CD1c-positive myeloid dendritic cell (primary cell): ENCODE measurements at regions not wholly inside any gene's neighbourhood (a gene's known extent, or its start where the extent isn't known, plus 50 kb on each side); places are given as distances from the start of the nearest gene placed in this dataset.
"Not testable (repeated sequence)": the region's sequence is repeated elsewhere in the genome, so short reads cannot be mapped to it uniquely, and the experiment has no call there.

Experiments
- DNase-seq: peaks from one replicate; pipeline ENCODE4 v3.0.0-alpha.2; 2016; ENCODE audit errors: extremely low spot score

DNA sequence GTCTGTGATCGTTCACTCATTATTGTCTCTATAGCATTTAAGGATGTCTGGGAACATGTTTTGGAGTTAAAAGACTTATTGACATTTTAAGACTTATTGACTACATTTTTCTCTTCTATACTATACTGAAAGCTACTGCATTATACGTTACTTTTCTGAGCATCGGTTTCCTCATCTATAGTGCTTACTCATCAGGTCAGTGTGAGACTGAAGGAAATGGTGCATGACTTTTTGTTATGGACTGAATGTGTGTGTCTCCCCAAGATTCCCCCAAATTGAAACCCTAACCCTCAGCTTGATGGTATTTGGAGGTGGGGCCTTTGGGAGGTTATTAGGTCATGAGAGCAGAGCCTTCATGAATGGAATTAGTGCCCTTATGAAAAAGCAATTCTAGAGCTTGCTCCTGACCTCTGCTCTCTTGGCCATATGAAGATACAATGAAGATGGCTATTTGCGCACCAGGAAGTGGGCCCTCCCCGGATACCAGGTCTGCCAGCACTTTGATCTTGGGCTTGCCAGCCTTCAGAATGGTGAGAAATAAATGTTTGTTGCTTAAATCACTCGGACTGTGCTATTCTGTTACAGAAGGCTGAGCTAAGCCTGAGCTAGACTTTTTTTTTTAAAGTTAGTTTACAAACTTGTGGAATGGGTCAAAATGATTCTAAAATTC, 243.7 kb upstream of the RREB1 start:
- no peak for DNase-seq

DNA sequence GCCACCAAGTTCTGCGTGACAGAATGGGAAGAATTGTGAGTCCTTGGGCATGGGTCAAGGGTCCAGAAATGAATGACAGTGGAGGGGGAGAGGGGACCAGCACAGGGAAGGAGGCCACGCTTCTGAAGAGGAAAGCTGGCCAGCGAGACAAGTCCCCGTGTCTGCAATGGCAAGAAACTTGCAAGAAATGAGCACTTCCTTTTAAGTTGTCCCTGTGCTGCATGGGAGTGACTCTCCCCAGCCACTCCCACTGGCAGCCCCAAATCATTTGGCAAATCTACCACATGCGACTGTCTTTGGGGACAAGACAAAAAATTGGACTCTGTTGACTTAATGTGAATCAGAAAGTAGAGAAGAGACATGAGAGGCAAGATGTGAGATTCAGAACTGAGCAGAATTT, 242.2 kb upstream of the RREB1 start:
- peak; percentile 49 for DNase-seq

DNA sequence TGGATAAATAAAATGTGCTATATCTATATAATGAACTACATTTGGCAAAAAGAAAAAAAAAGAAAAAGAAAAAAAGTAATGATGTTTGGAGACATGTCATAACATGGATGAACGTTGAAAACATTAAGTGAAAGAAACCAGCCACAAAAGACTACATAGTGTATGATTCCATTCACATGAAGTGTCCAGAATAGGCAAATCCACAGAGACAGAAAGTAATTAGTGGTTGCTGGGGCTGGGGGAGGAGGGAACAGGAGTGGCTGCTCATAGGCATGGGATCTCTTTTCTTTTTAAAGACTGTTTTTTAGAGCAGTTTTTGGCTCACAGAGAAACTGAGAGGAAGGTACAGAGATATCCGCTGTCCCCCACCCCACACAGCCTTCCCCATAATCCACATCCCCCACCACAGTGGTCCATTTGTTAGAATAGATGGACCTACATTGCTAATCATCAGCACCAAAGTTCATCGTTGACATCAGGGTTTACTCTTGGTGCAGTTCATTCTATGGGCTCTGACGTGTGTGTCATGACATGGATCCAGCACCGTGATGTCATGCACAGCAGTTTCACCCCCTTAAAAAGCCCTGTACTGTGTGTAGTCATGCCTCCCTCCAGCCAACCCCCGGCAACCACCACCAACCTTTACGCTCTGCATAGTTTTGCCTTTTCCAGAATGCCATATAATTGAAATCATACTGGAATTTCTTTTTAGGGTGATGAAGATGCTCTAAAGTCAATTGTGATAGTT, 240.9 kb upstream of the RREB1 start:
- no peak for DNase-seq

DNA sequence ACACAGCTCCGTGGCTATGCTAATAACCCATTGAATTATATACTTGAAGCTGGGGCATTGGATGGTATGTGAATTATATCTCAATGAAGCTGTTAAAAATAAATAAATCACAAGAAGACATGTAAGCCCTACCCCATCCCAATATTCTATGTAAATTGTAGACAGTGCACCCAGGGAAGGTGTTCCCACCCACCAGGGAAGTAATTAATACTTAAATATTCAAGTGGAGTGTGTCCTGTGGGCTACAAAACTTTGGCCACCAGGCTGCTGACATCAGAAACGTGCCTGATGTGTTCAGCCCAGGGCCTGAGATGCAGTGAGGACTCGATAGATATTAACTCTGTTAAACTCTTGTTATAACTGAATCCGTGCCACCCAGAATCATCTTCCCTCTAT, 240.4 kb upstream of the RREB1 start:
- DNase-seq, result no peak

DNA sequence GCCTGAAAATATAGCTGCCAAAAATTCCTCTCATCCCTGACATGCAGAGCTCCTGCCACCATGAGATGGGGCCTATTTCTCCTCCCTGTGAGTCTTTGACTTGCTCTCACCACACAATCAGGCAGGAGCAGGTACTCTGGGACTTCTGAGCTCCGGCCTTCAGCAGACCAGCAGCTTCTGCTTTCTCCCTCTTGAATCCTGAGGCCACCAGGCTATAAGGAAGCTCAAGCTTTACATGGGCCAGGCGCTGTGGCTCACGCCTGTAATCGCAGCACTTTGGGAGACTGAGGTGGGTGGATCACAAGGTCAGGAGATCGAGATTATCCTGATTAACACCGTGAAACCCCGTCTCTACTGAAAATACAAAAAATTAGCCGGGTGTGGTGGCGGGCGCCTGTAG, 238.7 kb upstream of the RREB1 start:
- DNase-seq, result peak; percentile 56

DNA sequence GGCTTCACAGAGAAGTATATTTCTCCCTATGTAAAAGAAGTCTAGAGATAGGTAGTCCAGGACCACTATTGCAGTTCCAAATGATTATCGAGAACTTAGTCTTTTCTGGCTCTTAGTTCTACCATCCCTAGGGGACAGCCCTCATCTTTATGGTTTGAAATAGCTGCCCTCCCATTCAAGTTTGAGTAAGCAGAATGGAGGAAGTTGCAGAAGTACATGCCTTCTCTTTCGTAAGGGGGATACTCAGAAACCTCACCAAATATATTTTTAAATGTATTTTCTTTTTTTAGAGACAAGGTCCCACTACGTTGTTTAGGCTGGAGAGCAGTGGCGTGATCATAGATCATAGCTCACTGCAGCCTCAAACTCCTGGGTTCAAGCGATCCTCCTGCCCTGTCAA, 236.8 kb upstream of the RREB1 start:
- DNase-seq, result peak; percentile 59

DNA sequence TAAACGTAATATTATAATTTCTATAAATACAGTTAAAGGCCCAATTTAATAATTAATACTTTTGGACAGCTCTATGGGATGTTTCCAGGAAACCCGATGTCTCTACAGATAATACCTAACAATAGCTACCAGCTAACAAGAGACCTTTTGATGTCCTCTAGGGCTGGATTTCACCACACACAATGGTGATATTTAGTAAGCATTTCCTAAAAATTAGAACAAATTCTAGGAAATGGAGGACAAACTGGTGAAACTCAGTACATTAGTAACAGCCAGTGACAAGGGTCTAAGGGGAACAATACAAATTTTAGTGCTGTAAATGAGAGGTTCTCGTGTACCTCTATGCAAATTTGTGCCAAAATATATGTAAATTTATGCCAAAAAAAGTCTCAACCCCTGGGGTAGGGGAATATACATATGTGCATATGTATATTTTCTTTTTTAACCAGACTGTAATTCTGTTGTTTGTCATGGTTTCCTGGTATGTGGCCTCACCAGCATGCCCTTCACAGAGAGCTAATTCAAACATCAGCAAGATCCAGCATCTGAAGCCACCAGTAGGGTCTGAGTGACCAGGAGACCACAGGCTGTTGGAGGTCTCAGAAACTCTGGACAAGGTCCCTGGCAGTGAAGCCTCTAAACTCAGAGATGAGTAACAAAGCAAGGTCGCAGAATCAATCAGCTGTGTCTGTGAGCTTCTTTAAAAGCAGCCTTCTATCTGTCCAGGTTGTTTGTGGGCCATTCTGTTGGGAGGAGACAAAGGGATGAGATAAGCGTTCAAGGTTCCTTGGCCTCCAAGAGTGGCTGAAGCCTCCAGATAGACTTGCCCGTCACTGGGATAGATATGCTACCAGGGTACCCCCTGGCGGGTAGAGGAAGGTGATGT, 235.1 kb upstream of the RREB1 start:
- DNase-seq, result peak; percentile 33

DNA sequence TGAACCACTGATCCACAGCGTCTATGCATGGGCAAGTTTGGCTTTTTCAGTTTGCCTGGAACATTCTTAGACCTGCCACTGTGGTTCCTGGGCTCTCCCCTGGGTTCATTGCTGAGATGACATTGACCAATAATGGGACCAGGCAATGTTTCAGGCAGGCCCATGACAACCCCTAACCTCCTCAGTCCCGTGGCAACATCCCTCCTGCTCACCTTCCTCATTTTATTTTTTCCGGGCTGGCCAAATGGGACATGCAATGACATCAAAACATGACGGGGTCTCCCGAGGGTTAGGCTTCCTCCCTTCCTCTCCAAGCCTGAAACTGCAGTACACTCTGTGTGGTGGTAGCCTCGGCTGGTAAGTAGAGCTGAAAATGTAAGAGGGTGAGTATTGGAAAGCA, 234.0 kb upstream of the RREB1 start:
- DNase-seq, result peak; percentile 34

DNA sequence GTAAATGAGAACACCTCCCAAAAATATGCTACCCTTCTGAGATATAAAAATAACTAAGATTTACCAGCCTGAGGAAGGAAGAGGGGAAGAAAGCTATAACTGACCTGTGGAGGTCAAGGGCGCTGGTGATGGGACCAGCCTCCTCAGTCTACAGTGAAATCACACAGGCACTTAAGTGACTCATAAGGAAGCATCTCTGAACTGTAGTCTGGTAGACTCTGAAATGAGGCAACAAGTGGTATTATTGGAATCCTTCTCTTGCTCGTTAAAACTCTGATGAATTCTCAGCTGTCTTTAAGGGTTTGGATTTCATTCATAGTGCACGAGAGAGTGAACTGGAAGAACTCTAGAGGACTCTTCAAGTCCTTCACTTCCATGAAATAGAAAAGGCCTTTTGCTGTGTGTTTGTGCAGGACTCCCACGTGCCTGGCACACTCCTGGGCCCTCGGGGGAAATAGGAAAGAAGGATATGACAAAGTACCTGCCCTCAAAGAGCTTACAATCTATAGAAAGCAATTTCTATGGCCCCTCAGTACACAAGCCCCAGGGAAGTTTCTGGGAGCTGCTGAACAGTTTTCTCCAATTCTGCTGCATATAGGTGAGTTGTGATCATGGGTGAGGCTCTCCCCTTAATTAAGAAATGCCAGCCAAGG, 231.8 kb upstream of the RREB1 start:
- DNase-seq, result peak; percentile 72

DNA sequence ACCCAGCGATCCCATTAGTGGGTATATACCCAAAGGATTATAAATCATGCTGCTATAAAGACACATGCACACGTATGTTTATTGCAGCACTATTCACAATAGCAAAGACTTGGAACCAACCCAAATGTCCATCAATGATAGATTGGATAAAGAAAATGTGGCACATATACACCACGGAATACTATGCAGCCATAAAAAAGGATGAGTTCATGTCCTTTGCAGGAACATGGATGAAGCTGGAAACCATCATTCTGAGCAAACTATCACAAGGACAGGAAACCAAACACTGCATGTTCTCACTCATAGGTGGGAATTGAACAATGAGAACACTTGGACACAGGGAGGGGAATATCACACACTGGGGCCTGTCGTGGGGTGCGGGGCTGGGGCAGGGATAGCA, 230.0 kb upstream of the RREB1 start:
- DNase-seq, result not testable (repeated sequence)

DNA sequence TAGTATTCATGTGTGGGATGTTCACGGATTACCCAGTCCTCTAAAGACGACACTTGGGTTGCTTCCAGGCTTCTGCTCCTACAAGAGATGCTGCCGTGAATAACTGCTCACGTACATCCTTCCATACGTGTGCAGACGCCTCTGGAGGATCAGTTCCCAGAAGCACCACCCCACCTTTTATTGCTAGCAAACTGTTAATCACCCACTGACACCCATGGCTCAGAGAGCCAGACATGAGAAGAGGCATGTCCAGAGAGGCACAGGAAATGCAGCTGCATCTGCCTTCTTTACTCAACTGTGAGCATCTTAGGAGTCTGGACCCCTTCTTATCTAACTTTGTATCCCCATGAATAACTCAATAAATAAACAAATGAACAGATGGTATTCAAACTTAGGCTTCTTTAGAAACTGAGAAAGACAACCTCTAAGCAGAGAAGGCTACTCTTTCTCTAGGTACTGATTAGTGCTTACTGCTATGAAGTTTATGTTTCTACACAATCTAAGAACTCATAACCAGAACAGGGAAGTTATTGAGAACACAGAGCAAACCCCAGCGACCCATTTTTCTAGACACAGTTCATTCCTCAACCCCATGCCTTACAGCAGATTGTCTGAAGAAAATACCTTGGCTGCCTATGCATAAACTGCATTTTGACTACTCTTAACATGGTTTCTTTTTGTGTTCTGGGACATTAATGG, 228.7 kb upstream of the RREB1 start:
- DNase-seq, result no peak

DNA sequence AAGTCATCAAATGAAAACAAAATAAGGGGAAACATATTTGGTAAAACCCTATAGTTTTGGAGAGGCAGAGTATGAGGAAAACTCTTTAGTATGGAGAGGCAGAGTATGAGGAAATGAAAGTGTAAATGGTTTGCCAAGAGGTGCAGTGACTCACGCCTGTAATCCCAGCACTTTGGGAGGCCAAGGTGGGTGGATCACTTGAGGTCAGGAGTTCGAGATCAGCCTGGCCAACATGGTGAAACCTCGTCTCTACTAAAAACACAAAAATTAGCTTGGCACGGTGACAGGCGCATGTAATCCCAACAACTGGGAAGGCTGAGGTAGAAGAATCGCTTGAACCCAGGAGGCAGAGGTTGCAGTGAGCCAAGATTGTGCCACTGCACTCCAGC, 228.2 kb upstream of the RREB1 start:
- DNase-seq, result peak; percentile 73

DNA sequence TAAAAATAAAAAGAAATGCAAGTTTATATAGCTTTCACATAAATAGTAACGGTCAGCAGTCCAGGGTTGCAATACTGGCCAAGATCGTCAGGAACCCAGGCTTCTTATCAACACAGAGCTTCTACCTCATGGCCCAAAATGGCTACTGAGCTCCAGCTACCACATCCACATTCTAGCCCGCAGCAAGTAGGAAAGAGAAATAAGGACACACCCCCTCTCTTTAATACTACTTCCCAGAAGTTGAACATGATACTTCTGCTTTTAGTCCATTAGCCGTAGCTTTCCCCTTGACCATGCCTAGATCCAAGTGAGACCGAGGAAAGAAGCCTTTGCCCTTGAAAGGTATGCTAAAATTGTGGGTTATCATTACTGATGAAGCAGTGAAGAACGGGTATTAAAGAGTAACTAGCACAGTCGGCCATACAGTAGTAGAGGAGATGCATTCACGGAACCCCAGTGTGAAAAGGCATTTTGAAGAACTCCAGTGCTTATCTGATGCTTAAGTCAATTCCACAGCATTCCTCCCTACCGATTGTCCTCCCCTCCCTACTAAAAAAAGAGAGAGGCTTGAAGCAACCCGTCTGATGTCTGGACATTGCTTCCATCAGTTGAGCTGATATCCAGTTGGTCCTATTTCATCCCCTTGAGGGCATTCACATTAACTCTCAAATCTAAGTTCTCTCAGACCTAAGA, 226.9 kb upstream of the RREB1 start:
- DNase-seq, result peak; percentile 74

DNA sequence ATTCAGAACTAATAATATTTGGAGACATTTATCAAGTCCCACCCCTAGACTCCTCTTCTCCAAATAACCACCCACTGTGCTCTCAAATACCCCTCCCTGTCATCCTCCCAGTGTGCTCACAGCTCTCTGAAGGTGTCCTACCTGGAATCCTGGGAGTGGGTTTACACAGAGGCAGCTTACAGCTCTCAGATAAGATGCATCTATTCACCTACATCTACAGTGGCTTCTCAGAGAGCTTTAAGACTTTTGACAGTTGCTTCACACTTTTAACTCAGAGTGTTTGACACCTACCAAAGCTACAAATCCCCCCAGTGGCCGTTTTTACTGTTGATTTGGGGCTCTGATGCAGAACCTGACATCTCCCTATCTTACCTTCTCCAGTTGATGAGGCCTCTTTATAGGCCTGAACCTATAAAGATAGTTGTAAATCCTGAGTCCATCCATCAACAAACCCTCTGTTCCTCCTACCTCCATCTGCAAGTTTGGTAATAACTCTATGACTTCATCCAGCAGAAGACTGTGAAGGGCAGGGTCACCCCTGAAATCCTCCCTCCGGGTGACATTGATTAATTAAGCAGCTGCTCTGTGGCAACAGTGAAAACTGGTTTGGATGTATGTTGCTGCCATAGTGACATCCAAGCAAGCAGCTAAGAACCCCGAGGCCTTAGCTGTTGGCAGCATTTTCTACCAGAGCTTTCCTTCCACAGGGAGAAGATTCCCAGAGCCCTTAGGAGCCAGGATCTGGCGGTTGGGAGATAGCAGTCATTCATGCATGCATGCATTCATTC, 226.1 kb upstream of the RREB1 start:
- DNase-seq, result peak; percentile 62

DNA sequence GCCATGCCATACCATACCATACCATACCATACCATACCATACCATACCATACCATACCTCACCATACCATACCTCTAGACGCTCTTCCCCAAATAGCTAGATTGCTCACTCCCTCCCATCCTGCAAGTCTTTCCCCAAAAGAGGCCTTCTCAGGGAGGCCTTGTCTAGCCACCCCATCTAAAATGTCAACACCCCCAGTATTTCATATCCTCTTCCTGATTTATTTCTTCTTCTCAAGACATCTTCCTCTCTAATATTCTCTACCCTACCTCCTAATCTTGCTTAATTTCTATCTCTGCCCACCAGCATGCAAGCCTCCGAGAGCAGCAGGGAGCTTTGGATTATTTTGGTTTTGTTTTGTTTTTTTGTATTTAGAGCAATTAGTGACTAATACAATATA, 225.2 kb upstream of the RREB1 start:
- DNase-seq, result peak; percentile 72

DNA sequence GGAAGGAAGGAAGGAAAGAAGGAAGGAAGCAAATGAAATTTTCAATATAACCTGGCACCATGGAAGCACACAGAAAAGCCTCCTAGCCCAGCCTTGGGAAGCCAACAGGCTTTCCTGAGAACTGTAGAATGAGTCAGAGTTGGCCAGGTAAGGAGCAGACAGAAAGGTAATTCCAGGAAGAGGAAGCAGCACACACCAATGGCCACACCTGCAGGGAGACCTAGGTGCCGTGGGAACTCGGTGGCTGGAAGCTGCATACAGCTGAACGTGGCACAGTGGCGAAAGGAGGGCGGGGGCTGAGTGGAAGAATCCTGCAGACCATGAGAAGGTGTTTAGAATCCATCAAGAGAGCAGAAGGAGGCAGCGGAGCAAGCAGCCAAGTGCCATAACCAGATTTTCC, 224.8 kb upstream of the RREB1 start:
- DNase-seq, result no peak

DNA sequence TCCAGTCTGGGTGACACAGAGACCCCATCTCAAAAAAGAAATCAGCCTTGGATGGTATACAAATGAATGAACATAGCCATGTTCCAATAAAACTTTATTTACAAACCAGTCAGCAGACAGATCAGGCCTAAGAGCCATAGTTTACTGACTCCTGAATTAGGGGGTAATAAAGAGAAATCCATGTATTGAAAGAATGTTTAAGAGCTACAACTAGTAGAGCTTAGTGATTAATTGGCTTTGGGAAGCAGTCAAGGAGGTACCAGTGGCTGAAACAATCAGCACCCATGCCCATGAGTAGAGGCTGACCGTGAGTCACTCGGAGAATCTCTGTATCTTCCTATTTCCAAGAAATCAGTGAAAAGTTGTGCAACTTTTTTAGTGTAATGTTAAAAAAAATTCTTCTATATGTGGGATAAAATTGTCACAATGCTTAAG, 223.6 kb upstream of the RREB1 start:
- DNase-seq, result peak; percentile 93

DNA sequence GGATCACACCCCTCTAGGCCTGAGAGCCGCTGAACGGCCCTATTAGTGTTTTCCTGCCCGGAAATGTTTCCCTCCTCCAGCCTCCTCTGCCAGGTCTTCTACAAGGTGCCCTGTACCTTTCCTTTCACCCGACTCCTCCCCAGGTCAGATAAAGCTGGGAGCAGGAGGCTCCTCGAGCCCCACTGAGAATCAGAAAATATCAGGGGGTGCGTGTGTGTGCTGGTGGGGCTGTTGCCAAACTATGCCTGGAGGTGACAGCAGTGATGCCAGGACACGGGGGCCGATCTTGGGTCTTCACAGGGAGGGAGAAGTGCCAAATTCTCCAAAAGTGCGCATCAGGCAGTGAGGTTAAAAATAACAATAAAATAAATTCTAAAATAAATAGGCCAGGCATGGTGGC, 222.8 kb upstream of the RREB1 start:
- DNase-seq, result no peak

DNA sequence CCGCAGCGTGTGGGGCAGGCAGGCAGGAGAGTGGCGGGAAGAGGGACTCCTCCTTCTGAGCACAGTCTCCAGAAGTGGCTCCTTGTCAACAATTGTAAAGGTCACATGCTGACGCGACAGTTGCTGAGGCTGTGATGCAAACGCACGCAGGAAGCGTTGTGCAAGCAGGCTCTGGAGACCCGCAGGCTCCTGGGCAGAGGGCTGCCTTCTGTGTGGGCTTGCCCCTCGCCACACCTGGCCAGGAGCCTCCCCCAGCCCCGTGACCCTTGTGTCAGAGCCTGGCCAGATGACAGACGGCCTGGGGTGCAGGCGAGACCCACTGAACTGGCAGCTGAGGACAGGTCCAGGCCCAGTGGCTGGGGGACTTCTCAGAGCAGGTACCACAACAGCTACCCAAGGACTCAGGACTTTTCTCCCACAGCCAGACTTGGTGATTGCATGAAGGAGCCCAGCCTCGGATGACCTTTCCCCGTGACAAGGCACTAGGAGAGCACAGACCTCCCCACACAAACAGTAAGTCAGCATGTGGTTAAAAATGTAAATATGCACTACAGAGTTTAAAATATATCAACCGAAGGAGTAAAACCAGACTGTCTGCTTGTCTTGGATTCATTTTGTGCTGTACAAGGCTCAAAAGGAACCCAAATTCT, 222.1 kb upstream of the RREB1 start:
- peak; percentile 85 for DNase-seq
